SU-DHL-6 (cell line): ENCODE measurements at regions not wholly inside any gene's neighbourhood (a gene's known extent, or its start where the extent isn't known, plus 50 kb on each side); places are given as distances from the start of the nearest gene placed in this dataset.

Source experiments
- CTCF ChIP-seq: fragments of 200-600 bp; sonication (generic); IDR thresholded peaks from one replicate; pipeline ENCODE4 v1.5.1; 2017; ENCODE audit warnings: antibody characterized with exemption, mild to moderate bottlenecking, low read length, moderate library complexity; ENCODE audit not compliant: insufficient read depth, poor library complexity, severe bottlenecking
- EZH2phosphoT487 ChIP-seq: fragments of 200-600 bp; sonication (generic), shearing (Covaris generic); conservative IDR thresholded peaks from 2 replicates; pipeline ENCODE4 v1.6.1; 2018; ENCODE audit warnings: mild to moderate bottlenecking, antibody characterized with exemption, low read length, moderate library complexity, mixed read lengths

- TF ChIP-seq CTCF (no peak), EZH2phosphoT487 (no peak)
These were observed 99.4 kb upstream of the CCDC91 start for GRCh38 chr12:28090835-28091234.
